HL-60 (cell line): ENCODE measurements at regions not wholly inside any gene's neighbourhood (a gene's known extent, or its start where the extent isn't known, plus 50 kb on each side); places are given as distances from the start of the nearest gene placed in this dataset.

Experiments used
- DNase-seq, 2 experiments: peaks; one replicate each; pipeline ENCODE4 v3.0.0-alpha.2; 2010 to 2020; ENCODE audit warnings: low read depth in 1 of 2, low spot score in 1 of 2
- H3K27ac ChIP-seq: fragments of 250-450 bp; sonication (Bioruptor Pico); replicated peaks from 2 replicates; pipeline ENCODE4 v1.5.1; 2020; ENCODE audit warnings: mild to moderate bottlenecking, moderate library complexity
- H3K27me3 ChIP-seq: fragments of 250-450 bp; sonication (Bioruptor Pico); 2 replicates; pipeline ENCODE4 v1.5.1; 2021; ENCODE audit warnings: mild to moderate bottlenecking, moderate library complexity; ENCODE audit not compliant: insufficient read depth, poor library complexity, severe bottlenecking
- H3K4me3 ChIP-seq: replicated peaks from 2 replicates; pipeline ENCODE4 v1.5.1; 2011; ENCODE audit warnings: mild to moderate bottlenecking, control low read depth, low read length; ENCODE audit not compliant: insufficient read depth
- GABPA ChIP-seq: IDR thresholded peaks from 2 replicates; pipeline ENCODE4 v1.6.1; 2012; ENCODE audit warnings: low read depth
- POLR2AphosphoS5 ChIP-seq: IDR thresholded peaks from 2 replicates; pipeline ENCODE4 v1.6.1; 2012; ENCODE audit warnings: low read depth
- SPI1 ChIP-seq: IDR thresholded peaks from 2 replicates; pipeline ENCODE4 v1.6.1; 2012; ENCODE audit warnings: low read depth, mild to moderate bottlenecking, borderline replicate concordance
- TF ChIP-seq, protein P1 (sequence below): IDR thresholded peaks from one replicate; pipeline ENCODE4 v1.5.1; 2011; ENCODE audit warnings: low read length, control low read depth, inconsistent platforms; ENCODE audit not compliant: insufficient read depth
- TF ChIP-seq, protein P2 (sequence below): IDR thresholded peaks from 2 replicates; pipeline ENCODE4 v1.6.1; 2012; ENCODE audit warnings: low read depth; ENCODE audit not compliant: insufficient replicate concordance

DNA sequence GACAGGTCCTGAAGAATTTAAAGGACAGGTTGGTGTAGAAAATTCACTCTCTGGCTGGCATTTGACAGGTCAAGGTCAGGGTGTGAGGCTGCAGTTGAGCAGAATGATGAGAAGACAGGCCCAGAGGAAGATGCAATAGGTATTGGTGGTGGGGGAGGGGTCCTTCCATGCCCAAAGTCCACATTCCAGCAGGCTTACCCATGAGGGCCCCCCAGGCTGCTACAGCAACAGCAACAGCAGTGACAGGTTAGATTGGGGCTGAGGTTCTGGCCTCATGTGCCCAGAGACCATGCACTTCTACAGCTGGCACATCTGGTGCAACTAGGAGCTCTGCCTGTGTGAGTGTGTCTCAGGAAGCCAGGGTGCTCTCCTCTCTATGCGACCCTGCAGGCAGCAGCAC, 223.5 kb upstream of the GHITM start:
- no peak overlapping the region for H3K27ac ChIP-seq
- no peak for DNase-seq
- no peaks in the 10 kb centered on the region for H3K27me3 ChIP-seq
- TF ChIP-seq GABPA, result no peak
- no peak overlapping the region for H3K4me3 ChIP-seq

DNA sequence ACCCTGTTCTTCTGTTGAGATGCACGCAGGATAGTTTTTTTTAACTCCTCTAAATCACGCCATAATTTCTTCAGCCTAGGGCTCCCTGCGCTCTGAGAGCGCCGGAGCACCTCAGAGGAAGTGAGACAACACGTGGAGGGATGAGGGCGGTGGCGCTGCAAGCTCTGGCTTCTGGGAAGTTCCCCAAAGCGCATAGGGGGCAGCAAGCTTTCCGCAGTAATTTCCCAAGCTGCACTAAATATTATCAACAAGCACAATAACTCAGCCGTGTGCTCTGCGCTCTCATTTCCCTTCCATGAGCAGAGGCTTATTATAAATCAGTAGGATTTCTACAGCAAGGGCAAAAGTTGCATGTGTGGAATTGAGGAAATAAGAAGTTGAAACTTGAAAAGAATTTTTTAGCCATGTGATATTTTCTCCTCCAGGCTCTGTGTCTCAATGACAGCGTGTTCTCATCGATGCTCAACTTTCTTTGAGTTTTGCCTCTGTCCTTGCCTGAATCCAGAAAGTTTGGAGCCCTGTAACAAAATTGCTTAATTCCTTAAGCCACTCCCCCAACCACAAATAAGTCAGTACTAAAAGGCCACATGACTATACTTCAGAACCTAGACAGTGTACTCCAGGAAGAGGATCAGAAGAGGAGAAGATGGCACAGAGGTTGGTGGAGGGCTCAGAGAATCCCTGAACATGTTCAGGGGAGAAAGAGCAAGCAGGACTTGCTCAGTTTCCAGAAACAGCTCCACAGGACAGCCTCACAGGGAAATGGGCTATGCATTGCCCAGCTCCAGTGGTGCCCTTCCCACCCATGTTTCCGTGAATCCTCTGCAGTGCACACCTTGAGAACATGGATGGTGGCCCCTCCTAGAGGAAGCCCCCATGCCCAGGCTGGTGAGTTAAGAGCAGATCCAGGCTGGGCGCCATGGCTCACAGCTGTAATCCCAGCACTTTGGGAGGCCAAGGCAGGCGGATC, 221.5 kb upstream of the GHITM start:
- H3K27ac ChIP-seq, result peak overlapping the region; percentile 71
- TF ChIP-seq GABPA (0 out of 2 replicates have a peak, but pooled peaks have one; percentile 4), POLR2AphosphoS5 (no peak), SPI1 (peak; percentile 72; the same call in 1 of the 2 replicates)
- TF ChIP-seq, protein P1, sequence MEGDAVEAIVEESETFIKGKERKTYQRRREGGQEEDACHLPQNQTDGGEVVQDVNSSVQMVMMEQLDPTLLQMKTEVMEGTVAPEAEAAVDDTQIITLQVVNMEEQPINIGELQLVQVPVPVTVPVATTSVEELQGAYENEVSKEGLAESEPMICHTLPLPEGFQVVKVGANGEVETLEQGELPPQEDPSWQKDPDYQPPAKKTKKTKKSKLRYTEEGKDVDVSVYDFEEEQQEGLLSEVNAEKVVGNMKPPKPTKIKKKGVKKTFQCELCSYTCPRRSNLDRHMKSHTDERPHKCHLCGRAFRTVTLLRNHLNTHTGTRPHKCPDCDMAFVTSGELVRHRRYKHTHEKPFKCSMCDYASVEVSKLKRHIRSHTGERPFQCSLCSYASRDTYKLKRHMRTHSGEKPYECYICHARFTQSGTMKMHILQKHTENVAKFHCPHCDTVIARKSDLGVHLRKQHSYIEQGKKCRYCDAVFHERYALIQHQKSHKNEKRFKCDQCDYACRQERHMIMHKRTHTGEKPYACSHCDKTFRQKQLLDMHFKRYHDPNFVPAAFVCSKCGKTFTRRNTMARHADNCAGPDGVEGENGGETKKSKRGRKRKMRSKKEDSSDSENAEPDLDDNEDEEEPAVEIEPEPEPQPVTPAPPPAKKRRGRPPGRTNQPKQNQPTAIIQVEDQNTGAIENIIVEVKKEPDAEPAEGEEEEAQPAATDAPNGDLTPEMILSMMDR, result peak; percentile 27
- TF ChIP-seq, protein P2, sequence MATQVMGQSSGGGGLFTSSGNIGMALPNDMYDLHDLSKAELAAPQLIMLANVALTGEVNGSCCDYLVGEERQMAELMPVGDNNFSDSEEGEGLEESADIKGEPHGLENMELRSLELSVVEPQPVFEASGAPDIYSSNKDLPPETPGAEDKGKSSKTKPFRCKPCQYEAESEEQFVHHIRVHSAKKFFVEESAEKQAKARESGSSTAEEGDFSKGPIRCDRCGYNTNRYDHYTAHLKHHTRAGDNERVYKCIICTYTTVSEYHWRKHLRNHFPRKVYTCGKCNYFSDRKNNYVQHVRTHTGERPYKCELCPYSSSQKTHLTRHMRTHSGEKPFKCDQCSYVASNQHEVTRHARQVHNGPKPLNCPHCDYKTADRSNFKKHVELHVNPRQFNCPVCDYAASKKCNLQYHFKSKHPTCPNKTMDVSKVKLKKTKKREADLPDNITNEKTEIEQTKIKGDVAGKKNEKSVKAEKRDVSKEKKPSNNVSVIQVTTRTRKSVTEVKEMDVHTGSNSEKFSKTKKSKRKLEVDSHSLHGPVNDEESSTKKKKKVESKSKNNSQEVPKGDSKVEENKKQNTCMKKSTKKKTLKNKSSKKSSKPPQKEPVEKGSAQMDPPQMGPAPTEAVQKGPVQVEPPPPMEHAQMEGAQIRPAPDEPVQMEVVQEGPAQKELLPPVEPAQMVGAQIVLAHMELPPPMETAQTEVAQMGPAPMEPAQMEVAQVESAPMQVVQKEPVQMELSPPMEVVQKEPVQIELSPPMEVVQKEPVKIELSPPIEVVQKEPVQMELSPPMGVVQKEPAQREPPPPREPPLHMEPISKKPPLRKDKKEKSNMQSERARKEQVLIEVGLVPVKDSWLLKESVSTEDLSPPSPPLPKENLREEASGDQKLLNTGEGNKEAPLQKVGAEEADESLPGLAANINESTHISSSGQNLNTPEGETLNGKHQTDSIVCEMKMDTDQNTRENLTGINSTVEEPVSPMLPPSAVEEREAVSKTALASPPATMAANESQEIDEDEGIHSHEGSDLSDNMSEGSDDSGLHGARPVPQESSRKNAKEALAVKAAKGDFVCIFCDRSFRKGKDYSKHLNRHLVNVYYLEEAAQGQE, result no peak
- H3K4me3 ChIP-seq, result no peak overlapping the region
- H3K27me3 ChIP-seq, result no peaks in the 10 kb centered on the region
- DNase-seq, result peak; percentile 76 to 82

DNA sequence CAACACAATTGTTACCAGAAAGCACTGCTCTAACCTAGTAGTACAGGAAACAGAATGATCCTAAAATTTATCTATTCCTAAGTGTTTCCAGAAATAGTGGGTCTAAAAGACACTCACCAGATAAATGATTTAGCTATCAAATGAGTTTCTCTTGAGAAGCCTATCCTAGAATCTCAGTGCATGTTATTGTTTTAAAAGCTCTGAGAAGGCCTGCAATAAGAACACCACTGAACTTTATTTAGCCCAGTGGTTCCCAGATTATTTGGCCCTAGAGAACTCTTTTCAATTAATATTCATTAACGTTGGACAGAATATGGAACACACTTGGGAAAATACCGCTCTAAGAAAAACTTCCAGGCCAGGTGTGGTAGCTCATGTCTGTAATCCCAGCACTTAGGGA, 220.1 kb upstream of the GHITM start:
- no peak overlapping the region for H3K4me3 ChIP-seq
- H3K27ac ChIP-seq, result no peak overlapping the region
- TF ChIP-seq GABPA (no peak), SPI1 (no peak), POLR2AphosphoS5 (no peak)
- TF ChIP-seq, protein P2, result no peak
- TF ChIP-seq, protein P1, result no peak
- DNase-seq, result no peak
- no peaks in the 10 kb centered on the region for H3K27me3 ChIP-seq

DNA sequence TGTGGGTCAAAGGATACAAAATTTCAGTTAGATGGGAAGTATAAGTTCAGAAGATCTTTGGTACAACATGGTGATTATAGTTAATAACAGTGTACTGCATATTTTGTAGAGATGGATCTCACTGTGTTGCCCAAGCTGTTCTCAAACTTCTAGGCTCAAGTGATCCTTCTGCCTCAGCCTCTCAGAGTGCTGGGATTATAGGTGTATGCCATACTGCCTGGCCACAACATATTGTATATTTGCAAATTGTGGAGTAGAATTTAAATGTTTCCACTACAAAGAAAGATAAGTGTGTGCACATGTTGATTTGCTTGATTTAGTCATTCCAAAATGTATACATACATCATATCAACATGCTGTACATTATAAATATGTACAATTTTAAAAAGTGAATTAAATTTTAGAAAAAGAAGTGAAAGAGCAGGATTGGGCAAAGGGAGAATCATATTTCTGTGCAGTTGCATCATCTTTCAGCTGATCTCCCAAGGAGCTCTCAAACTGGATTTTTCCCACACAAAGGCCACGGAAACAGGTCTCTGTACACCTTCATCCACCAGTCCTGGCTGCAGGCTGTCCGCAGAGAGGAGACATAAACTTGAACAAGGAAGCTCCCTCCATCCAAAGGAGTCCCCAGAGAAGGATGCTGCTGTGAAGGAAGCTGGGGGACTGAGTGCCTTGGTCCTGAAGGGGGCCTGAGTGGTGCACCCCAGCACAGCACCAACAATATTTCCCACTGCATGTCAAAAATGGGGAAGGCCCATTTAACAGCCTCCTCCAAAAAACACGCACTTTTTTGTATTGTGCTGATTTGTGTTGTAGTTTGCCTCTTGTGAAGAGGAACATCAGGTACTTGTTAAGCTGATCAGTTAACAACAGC, 217.1 kb upstream of the GHITM start:
- Histone ChIP-seq H3K4me3 (no peak overlapping the region), H3K27me3 (no peaks in the 10 kb centered on the region), H3K27ac (no peak overlapping the region)
- TF ChIP-seq, protein P1, result no peak
- TF ChIP-seq SPI1 (no peak), POLR2AphosphoS5 (no peak), GABPA (no peak)
- TF ChIP-seq, protein P2, result no peak
- DNase-seq, result no peak
